ENCODE measurements at regions not wholly inside any gene's neighbourhood (a gene's known extent, or its start where the extent isn't known, plus 50 kb on each side); places are given as distances from the start of the nearest gene placed in this dataset.

DNA sequence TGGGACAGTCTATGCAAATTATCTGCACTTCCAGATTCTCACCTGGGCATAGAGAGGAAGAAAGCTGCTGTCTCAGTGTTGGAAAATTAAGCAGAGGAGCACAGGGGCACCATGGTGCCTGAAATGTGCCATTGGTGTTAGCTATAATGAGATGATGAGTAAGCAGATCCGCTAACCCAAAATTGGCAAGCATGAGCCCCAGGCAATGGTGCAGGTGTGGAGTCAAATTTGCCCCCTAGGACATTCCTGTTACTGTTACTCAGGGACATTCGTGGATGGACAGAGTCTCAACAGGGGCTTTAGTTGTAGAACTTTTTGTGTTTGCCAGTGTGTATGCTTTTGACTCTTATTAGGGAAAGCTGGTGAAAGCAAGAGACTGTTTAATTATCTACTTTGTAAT, 385.2 kb upstream of the KLF6 start:
- no peak overlapping the region for H3K27ac ChIP-seq
- ATAC-seq (ENCODE audit: insufficient number of reproducible peaks, low FRiP score, low read depth) = no peak

DNA sequence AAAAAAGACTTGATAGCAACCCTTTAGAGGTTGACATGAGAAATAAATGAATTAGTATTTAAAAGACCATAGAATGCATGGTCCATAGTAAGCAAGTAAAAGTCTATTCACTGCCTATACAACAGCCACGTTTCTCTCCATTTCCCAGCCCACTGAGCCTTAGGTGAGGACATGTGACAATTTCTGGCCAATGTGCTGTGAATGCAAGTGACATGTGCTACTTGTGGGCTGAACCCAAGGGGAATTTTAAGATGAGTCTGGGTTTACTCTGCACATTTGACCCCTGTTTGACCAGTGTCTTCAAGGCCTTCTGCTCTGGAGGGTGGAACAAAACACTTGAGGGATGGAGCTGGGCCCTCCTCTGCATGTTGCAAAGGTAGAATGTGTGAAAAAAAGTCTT, 384.4 kb upstream of the KLF6 start:
- no peak overlapping the region for H3K4me3 ChIP-seq
- no peaks in the 10 kb centered on the region for H3K9me3 ChIP-seq
- no peak for ATAC-seq (ENCODE audit: insufficient number of reproducible peaks, low FRiP score, low read depth)
- TF ChIP-seq, protein P1, sequence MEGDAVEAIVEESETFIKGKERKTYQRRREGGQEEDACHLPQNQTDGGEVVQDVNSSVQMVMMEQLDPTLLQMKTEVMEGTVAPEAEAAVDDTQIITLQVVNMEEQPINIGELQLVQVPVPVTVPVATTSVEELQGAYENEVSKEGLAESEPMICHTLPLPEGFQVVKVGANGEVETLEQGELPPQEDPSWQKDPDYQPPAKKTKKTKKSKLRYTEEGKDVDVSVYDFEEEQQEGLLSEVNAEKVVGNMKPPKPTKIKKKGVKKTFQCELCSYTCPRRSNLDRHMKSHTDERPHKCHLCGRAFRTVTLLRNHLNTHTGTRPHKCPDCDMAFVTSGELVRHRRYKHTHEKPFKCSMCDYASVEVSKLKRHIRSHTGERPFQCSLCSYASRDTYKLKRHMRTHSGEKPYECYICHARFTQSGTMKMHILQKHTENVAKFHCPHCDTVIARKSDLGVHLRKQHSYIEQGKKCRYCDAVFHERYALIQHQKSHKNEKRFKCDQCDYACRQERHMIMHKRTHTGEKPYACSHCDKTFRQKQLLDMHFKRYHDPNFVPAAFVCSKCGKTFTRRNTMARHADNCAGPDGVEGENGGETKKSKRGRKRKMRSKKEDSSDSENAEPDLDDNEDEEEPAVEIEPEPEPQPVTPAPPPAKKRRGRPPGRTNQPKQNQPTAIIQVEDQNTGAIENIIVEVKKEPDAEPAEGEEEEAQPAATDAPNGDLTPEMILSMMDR (IDR thresholded peaks at IDR 0.05) = no peak
- no peaks in the 10 kb centered on the region for H3K4me1 ChIP-seq (ENCODE audit: control insufficient read depth in 1 of 2, low read depth in 2 of 2)
- DNase-seq (ENCODE audit: low spot score) = no peak
- H3K36me3 ChIP-seq = no peaks in the 10 kb centered on the region
- no peaks in the 10 kb centered on the region for H3K27me3 ChIP-seq (replicated peaks; ENCODE audit: insufficient read depth)
- H3K27ac ChIP-seq = no peak overlapping the region

More for the DNA sequence above, 385.2 kb upstream of the KLF6 start:
- H3K4me1 ChIP-seq (ENCODE audit: control insufficient read depth in 1 of 2, low read depth in 2 of 2) = no peaks in the 10 kb centered on the region
- no peak overlapping the region for H3K4me3 ChIP-seq
- no peaks in the 10 kb centered on the region for H3K27me3 ChIP-seq (replicated peaks; ENCODE audit: insufficient read depth)
- no peak for DNase-seq (ENCODE audit: low spot score)
- no peaks in the 10 kb centered on the region for H3K36me3 ChIP-seq
- TF ChIP-seq, protein P1 (IDR thresholded peaks at IDR 0.05) = no peak
- H3K9me3 ChIP-seq = no peaks in the 10 kb centered on the region

DNA sequence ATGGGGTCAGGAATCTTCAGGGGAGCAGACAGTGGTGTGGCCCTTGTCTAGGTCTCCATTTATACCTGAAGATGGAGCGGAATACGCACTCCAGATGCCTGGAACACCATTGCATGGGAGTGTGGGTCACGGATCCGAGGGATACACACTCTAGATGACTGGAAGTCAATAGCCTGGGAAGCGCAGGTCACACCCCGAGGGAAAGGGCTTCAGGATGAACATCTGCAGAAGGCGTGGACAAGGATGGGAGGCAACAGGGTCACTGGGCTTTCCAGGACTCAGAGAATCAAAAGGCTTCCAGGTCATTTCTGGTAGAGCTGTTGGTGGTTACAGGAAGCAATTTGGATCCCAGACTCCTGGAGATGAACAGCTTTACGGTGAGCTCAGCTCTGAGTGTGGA, 382.2 kb upstream of the KLF6 start:
- no peaks in the 10 kb centered on the region for H3K36me3 ChIP-seq
- ATAC-seq (ENCODE audit: insufficient number of reproducible peaks, low FRiP score, low read depth) = no peak
- TF ChIP-seq, protein P1 (IDR thresholded peaks at IDR 0.05) = no peak

DNA sequence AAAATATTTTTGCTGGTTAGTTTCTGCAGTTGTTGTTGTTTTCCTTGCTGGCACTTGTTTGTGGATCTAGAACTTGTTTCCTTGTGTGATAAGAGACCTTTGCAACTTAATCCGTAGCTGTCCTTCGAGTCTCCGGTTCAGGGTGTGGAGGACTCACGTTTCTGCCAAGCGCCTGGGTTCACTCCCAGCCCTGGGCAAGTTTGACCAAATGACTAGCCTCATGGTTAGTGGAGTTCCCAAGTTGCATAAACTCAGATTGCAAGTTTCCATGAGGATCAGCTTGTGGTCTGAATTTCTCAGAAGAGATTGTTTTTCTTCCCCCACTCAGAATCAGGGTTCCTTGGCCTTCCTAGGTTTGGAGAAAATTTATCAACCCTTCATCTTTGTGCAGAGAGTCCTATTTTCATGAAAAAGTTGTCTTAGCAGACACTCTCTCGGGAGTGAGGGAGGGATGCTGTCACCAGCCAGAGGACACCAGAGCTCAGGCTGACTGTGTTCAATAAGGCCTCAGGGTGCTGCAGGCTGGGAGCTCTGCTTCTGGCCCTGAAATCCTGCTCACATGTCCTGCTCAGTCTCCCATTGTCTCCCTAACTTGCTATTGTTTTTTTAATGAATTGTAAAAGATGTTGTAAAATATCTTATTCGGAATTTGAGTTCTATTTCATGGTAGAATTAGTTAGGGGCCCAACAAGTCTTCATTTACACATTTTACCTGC, 377.7 kb upstream of the KLF6 start:
- H3K27ac ChIP-seq = no peak overlapping the region
- TF ChIP-seq, protein P1 (IDR thresholded peaks at IDR 0.05) = no peak
- H3K36me3 ChIP-seq = no peaks in the 10 kb centered on the region
- ATAC-seq (ENCODE audit: insufficient number of reproducible peaks, low FRiP score, low read depth) (no peak), DNase-seq (ENCODE audit: low spot score) (no peak)
- no peak overlapping the region for H3K4me3 ChIP-seq
- H3K4me1 ChIP-seq (ENCODE audit: control insufficient read depth in 1 of 2, low read depth in 2 of 2) = no peaks in the 10 kb centered on the region
- no peaks in the 10 kb centered on the region for H3K9me3 ChIP-seq
- no peaks in the 10 kb centered on the region for H3K27me3 ChIP-seq (replicated peaks; ENCODE audit: insufficient read depth)

More for the DNA sequence above, 382.2 kb upstream of the KLF6 start:
- DNase-seq (ENCODE audit: low spot score) = no peak
- no peaks in the 10 kb centered on the region for H3K9me3 ChIP-seq
- H3K27me3 ChIP-seq (replicated peaks; ENCODE audit: insufficient read depth) = no peaks in the 10 kb centered on the region
- H3K4me1 ChIP-seq (ENCODE audit: control insufficient read depth in 1 of 2, low read depth in 2 of 2) = no peaks in the 10 kb centered on the region
- H3K4me3 ChIP-seq = no peak overlapping the region
- no peak overlapping the region for H3K27ac ChIP-seq

DNA sequence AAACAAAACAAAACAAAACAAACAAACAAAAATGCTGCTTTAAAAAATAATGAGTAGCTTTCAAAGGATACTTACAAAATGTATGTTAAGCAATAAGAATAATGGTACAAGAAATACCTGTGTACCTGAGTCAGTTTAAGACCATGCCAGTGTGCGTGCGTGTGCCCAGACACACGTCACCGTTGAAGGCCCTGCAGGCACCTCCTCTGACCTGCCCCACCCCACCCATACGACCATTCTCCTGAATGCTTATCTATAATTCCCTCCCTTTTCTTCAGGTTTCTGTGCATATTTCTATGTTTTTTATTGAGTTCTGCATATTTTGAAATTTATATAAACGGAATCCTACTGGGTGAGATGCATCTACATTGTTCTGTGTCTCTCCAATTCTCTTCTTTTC, 374.2 kb upstream of the KLF6 start:
- Histone ChIP-seq H3K4me3 (no peak overlapping the region), H3K4me1 (ENCODE audit: control insufficient read depth in 1 of 2, low read depth in 2 of 2) (no peaks in the 10 kb centered on the region), H3K27ac (no peak overlapping the region), H3K36me3 (no peaks in the 10 kb centered on the region), H3K27me3 (replicated peaks; ENCODE audit: insufficient read depth) (no peaks in the 10 kb centered on the region), H3K9me3 (no peaks in the 10 kb centered on the region)
- DNase-seq (ENCODE audit: low spot score) (no peak), ATAC-seq (ENCODE audit: insufficient number of reproducible peaks, low FRiP score, low read depth) (no peak)
- TF ChIP-seq, protein P1 (IDR thresholded peaks at IDR 0.05) = no peak
